ENCODE measurements at regions not wholly inside any gene's neighbourhood (a gene's known extent, or its start where the extent isn't known, plus 50 kb on each side); places are given as distances from the start of the nearest gene placed in this dataset.

- no peaks in the 10 kb centered on the region for H3K36me3 ChIP-seq (ENCODE audit: insufficient read depth, low read length)
- 80% methylated on average over 1 of the region's 1 CpG for WGBS
- no peaks in the 10 kb centered on the region for H3K9me3 ChIP-seq (ENCODE audit: insufficient read depth, low read depth, low read length)
- no peaks in the 10 kb centered on the region for H3K27me3 ChIP-seq (ENCODE audit: insufficient read depth, low read length)
- H3K4me1 ChIP-seq (ENCODE audit: insufficient read depth, low read length) = no peaks in the 10 kb centered on the region; the same call in 1 of the 2 replicates
- H3K27ac ChIP-seq (ENCODE audit: low read depth, low read length) = no peak overlapping the region
- H3K9ac ChIP-seq (ENCODE audit: low read depth, low read length) = no peak overlapping the region
- H3K4me3 ChIP-seq (ENCODE audit: low read length) = no peak overlapping the region
These were observed 65.7 kb upstream of the EXOC1L start for GRCh38 chr4:55753856-55754255.

GRCh38 chr4:55754754-55755350 is 64.7 kb upstream of the EXOC1L start:
- H3K9ac ChIP-seq (ENCODE audit: low read depth, low read length) = no peak overlapping the region
- no peaks in the 10 kb centered on the region; the same call in 1 of the 2 replicates for H3K4me1 ChIP-seq (ENCODE audit: insufficient read depth, low read length)
- no peaks in the 10 kb centered on the region for H3K27me3 ChIP-seq (ENCODE audit: insufficient read depth, low read length)
- 98% methylated on average over 3 of the region's 6 CpGs for WGBS
- no peaks in the 10 kb centered on the region for H3K36me3 ChIP-seq (ENCODE audit: insufficient read depth, low read length)
- H3K27ac ChIP-seq (ENCODE audit: low read depth, low read length) = no peak overlapping the region
- no peaks in the 10 kb centered on the region for H3K9me3 ChIP-seq (ENCODE audit: insufficient read depth, low read depth, low read length)
- no peak overlapping the region for H3K4me3 ChIP-seq (ENCODE audit: low read length)

- 100% methylated on average over 3 of the region's 3 CpGs for WGBS
- no peak overlapping the region for H3K27ac ChIP-seq (ENCODE audit: low read depth, low read length)
These were observed 63.4 kb upstream of the EXOC1L start for GRCh38 chr4:55756208-55756607.

GRCh38 chr4:55757356-55757952 is 62.1 kb upstream of the EXOC1L start:
- no peak overlapping the region for H3K9ac ChIP-seq (ENCODE audit: low read depth, low read length)
- H3K9me3 ChIP-seq (ENCODE audit: insufficient read depth, low read depth, low read length) = no peaks in the 10 kb centered on the region
- no peak overlapping the region for H3K4me3 ChIP-seq (ENCODE audit: low read length)
- no peaks in the 10 kb centered on the region for H3K27me3 ChIP-seq (ENCODE audit: insufficient read depth, low read length)
- H3K36me3 ChIP-seq (ENCODE audit: insufficient read depth, low read length) = no peaks in the 10 kb centered on the region
- H3K27ac ChIP-seq (ENCODE audit: low read depth, low read length) = no peak overlapping the region
- H3K4me1 ChIP-seq (ENCODE audit: insufficient read depth, low read length) = peaks cover 1% of the 10 kb centered on the region

More at GRCh38 chr4:55756208-55756607, 63.4 kb upstream of the EXOC1L start:
- no peaks in the 10 kb centered on the region for H3K36me3 ChIP-seq (ENCODE audit: insufficient read depth, low read length)
- H3K4me1 ChIP-seq (ENCODE audit: insufficient read depth, low read length) = no peaks in the 10 kb centered on the region; the same call in 1 of the 2 replicates
- no peak overlapping the region for H3K4me3 ChIP-seq (ENCODE audit: low read length)
- H3K27me3 ChIP-seq (ENCODE audit: insufficient read depth, low read length) = no peaks in the 10 kb centered on the region
- no peak overlapping the region for H3K9ac ChIP-seq (ENCODE audit: low read depth, low read length)
- no peaks in the 10 kb centered on the region for H3K9me3 ChIP-seq (ENCODE audit: insufficient read depth, low read depth, low read length)

GRCh38 chr4:55758066-55758465 is 61.5 kb upstream of the EXOC1L start:
- H3K4me3 ChIP-seq (ENCODE audit: low read length) = no peak overlapping the region
- no peaks in the 10 kb centered on the region for H3K9me3 ChIP-seq (ENCODE audit: insufficient read depth, low read depth, low read length)
- no peak overlapping the region for H3K27ac ChIP-seq (ENCODE audit: low read depth, low read length)
- WGBS = 94% methylated on average over 2 of the region's 2 CpGs
- no peak overlapping the region for H3K9ac ChIP-seq (ENCODE audit: low read depth, low read length)
- peaks cover 4% of the 10 kb centered on the region for H3K4me1 ChIP-seq (ENCODE audit: insufficient read depth, low read length)
- H3K27me3 ChIP-seq (ENCODE audit: insufficient read depth, low read length) = no peaks in the 10 kb centered on the region
- no peaks in the 10 kb centered on the region for H3K36me3 ChIP-seq (ENCODE audit: insufficient read depth, low read length)

GRCh38 chr4:55758570-55758969 is 61.0 kb upstream of the EXOC1L start:
- WGBS = 89% methylated on average over 4 of the region's 4 CpGs
- Histone ChIP-seq H3K9me3 (ENCODE audit: insufficient read depth, low read depth, low read length) (no peaks in the 10 kb centered on the region), H3K9ac (ENCODE audit: low read depth, low read length) (no peak overlapping the region), H3K27ac (ENCODE audit: low read depth, low read length) (no peak overlapping the region), H3K4me1 (ENCODE audit: insufficient read depth, low read length) (peaks cover 4% of the 10 kb centered on the region), H3K27me3 (ENCODE audit: insufficient read depth, low read length) (no peaks in the 10 kb centered on the region), H3K36me3 (ENCODE audit: insufficient read depth, low read length) (no peaks in the 10 kb centered on the region), H3K4me3 (ENCODE audit: low read length) (no peak overlapping the region)

GRCh38 chr4:55762819-55763218 is 56.8 kb upstream of the EXOC1L start:
- no peaks in the 10 kb centered on the region for H3K27me3 ChIP-seq (ENCODE audit: insufficient read depth, low read length)
- H3K9ac ChIP-seq (ENCODE audit: low read depth, low read length) = no peak overlapping the region
- H3K27ac ChIP-seq (ENCODE audit: low read depth, low read length) = no peak overlapping the region
- no peaks in the 10 kb centered on the region for H3K9me3 ChIP-seq (ENCODE audit: insufficient read depth, low read depth, low read length)
- no peaks in the 10 kb centered on the region for H3K36me3 ChIP-seq (ENCODE audit: insufficient read depth, low read length)
- 73% methylated on average over 2 of the region's 3 CpGs for WGBS
- H3K4me3 ChIP-seq (ENCODE audit: low read length) = no peak overlapping the region
- H3K4me1 ChIP-seq (ENCODE audit: insufficient read depth, low read length) = peaks cover 4% of the 10 kb centered on the region

GRCh38 chr4:55763996-55764395 is 55.6 kb upstream of the EXOC1L start:
- Histone ChIP-seq H3K4me3 (ENCODE audit: low read length) (no peak overlapping the region), H3K4me1 (ENCODE audit: insufficient read depth, low read length) (peaks cover 15% of the 10 kb centered on the region), H3K36me3 (ENCODE audit: insufficient read depth, low read length) (no peaks in the 10 kb centered on the region), H3K27me3 (ENCODE audit: insufficient read depth, low read length) (no peaks in the 10 kb centered on the region), H3K27ac (ENCODE audit: low read depth, low read length) (no peak overlapping the region), H3K9ac (ENCODE audit: low read depth, low read length) (no peak overlapping the region), H3K9me3 (ENCODE audit: insufficient read depth, low read depth, low read length) (no peaks in the 10 kb centered on the region)
- WGBS = 93% methylated on average over 2 of the region's 2 CpGs

- Histone ChIP-seq H3K9ac (ENCODE audit: low read depth, low read length) (no peak overlapping the region), H3K9me3 (ENCODE audit: insufficient read depth, low read depth, low read length) (no peaks in the 10 kb centered on the region), H3K27me3 (ENCODE audit: insufficient read depth, low read length) (no peaks in the 10 kb centered on the region), H3K36me3 (ENCODE audit: insufficient read depth, low read length) (no peaks in the 10 kb centered on the region), H3K4me1 (ENCODE audit: insufficient read depth, low read length) (peaks cover 16% of the 10 kb centered on the region), H3K4me3 (ENCODE audit: low read length) (no peak overlapping the region), H3K27ac (ENCODE audit: low read depth, low read length) (no peak overlapping the region)
- WGBS = 88% methylated on average over 6 of the region's 6 CpGs
These were observed 54.5 kb upstream of the EXOC1L start for GRCh38 chr4:55765070-55765469.

GRCh38 chr4:55768291-55768690 is 51.3 kb upstream of the EXOC1L start:
- Histone ChIP-seq H3K27me3 (ENCODE audit: insufficient read depth, low read length) (no peaks in the 10 kb centered on the region), H3K27ac (ENCODE audit: low read depth, low read length) (peak overlapping the region; percentile 88), H3K9me3 (ENCODE audit: insufficient read depth, low read depth, low read length) (no peaks in the 10 kb centered on the region), H3K4me3 (ENCODE audit: low read length) (no peak overlapping the region), H3K9ac (ENCODE audit: low read depth, low read length) (peak overlapping the region; percentile 43; the same call in 1 of the 2 replicates), H3K36me3 (ENCODE audit: insufficient read depth, low read length) (no peaks in the 10 kb centered on the region), H3K4me1 (ENCODE audit: insufficient read depth, low read length) (peaks cover 12% of the 10 kb centered on the region)
- 62% methylated on average over 3 of the region's 3 CpGs for WGBS

Data from HUES64 (cell line).